HG02970 (cell line): ENCODE measurements at regions not wholly inside any gene's neighbourhood (a gene's known extent, or its start where the extent isn't known, plus 50 kb on each side); places are given as distances from the start of the nearest gene placed in this dataset.

ENCODE experiments used
- ATAC-seq: cut with Tn5 transposase; IDR thresholded peaks from one replicate; pipeline ENCODE4 v1.9.1; 2021; ENCODE audit warnings: mild to moderate bottlenecking, moderate library complexity, moderate number of reproducible peaks; ENCODE audit not compliant: unreplicated experiment, low FRiP score

DNA sequence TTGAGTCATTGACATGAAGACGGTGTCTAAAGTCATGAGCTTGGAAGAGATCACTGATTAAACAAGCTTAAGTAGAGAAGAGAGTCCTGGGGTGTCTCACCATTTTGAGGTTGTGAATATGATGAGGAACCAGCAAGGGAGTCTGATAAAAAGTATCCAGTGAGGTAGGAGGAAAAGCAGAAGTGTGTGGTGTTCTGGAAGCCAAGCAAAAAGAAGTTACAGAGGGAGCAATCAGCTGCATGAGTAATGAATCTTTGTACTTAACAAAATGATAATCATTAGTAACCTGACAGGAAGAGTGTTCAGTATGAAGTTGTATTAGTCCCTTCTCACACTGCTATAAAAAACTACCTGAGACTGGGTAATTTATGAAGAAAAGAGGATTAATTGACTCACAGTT, 131.3 kb downstream of the C11orf87 start:
- ATAC-seq, result no peak

GRCh38 chr11:109554951-109555350, 133.0 kb downstream of the C11orf87 start:
- ATAC-seq, result no peak

GRCh38 chr11:109564241-109564640, 142.3 kb downstream of the C11orf87 start:
- no peak for ATAC-seq

DNA sequence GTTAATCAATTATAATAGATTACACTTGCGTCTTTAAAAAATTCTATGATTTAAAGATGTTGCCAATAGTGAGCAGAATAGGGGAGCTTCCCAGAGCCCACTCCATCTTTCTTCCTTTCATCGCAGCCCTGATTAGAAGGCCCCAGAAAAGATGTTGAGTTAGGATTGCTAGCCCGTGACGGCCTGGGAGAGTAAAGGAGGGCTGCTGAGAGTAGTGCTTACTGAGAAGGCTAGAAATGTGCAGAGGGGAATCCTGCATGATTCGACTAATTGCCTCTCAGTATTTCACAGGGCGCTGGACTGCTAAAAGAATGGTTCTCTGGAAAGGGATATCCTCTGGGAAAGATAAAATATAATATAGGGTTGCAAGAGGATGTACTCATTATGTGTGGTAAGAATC, 160.5 kb downstream of the C11orf87 start:
- ATAC-seq, result no peak

- ATAC-seq, result no peak
Measured at GRCh38 chr11:109584001-109584972, 162.3 kb downstream of the C11orf87 start.

DNA sequence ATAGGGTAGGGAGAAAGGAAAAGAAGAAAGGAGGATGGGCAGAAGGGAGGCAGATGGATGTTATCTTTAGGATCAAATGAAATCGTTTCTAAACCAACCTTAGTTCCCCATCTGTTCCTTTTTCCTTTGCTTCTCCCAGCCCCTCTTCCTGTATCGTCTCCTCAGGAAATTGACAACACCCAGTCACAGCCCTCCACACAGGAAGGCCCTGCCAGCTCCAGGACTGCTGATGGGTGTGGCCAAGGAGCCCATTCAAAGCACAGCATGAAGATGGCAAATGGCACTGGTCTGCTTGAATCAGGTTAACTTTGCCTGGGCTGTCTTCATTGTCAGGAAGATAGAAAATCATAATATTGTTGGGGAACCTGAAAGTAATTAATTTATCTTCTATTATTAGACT, 164.8 kb downstream of the C11orf87 start:
- ATAC-seq, result no peak

GRCh38 chr11:109590782-109591181, 168.8 kb downstream of the C11orf87 start:
- ATAC-seq, result no peak

DNA sequence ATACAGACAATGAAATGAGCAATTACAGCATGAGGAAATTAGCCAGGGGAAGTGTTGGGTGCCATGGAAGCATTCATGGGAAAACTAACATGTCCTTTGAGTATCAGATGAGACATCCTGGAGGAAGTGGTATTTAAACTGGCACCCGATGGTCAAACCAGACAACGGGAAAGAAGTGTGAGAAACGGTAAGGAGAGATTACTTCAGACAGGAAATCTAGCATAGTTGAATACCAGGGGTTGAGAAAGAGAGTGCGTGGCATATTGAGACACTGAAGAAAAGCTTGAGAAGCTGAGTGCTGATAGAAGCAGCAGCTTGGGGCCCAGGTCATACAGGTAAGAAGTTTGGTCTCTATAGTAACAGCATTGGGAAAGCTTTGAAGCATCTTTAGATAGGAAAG, 175.3 kb downstream of the C11orf87 start:
- no peak for ATAC-seq

DNA sequence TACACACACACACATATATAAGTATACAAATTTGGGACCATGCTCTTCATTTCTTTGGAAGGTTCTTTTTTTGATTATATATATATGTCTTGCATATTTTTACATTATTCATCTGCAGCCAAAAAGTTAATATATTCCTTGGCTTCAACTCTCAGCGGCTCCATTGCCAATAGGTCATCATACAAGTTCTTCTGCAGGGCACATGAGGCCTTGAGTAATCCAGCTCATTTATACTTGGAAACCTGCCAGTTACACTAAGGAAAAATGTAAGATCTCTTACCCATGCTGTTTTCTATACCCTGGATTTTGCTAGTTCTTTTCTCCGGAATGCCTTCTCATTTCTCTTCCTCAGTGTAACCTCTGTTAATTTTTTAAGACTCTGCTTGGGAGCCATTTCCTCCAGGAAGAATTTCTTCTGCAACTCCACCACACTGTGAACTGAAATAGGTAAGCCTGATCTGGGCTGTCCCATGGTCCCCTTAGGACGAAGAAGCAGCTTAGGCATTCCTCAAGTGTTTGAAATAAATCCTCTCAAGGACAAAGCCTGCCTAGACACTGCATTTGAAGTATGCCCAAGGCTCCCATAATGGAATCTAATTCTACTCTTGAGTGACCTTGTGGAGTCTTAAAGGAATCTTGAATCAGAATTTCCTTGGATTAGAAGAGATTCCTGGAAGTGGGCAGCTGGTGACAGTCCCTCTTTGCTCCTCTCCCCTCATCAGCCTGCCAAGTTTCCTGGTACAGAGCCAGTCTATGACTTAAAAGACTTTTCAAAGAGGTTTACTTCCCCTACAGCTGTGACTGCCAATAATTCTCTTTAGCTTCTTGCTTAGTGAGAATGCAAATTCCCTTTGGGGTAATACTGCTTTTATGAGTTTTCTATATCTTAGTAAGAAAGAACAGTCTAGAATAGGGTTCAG, 182.8 kb downstream of the C11orf87 start:
- no peak for ATAC-seq

DNA sequence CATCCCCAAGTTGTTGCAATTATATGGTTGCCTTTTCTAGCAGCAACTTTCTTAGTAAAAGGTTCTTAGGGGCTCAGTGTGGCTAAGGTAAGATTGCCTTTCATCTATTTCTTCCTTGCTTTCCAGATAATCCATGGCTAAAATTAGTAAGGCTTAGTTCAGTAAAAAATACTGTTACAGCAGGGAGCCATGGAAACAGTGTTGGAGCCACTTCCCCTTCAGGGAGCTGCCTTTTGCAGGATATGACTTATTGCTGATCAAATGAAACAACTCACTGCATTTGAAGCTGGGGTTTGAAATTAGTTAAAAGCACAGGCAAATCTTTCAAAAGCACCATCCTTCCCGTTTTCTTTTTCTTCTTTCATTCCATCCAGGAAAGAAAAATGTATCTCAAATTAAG, 184.3 kb downstream of the C11orf87 start:
- ATAC-seq, result no peak

- no peak for ATAC-seq
Measured at GRCh38 chr11:109609454-109610185, 187.6 kb downstream of the C11orf87 start.

GRCh38 chr11:109612496-109612895, 190.5 kb downstream of the C11orf87 start:
- ATAC-seq, result no peak

GRCh38 chr11:109619498-109619897, 197.5 kb downstream of the C11orf87 start:
- ATAC-seq, result no peak

DNA sequence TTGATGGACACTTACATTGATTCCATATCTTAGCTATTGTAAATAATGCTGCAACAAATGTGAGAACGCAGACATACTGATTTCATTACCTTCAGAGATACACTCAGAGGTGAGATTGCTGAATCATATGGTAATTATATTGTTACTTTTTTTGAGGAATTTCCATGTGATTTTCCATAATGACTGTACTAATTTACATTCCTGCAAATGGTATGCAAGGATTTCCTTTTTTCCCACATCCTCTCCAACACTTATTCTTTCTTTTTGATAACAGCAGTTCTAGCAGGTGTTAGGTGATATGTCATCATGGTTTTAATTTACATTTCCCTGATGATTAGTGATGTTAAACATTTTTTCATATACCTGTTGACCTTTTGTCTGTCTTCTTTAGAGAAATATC, 207.7 kb downstream of the C11orf87 start:
- ATAC-seq, result no peak

DNA sequence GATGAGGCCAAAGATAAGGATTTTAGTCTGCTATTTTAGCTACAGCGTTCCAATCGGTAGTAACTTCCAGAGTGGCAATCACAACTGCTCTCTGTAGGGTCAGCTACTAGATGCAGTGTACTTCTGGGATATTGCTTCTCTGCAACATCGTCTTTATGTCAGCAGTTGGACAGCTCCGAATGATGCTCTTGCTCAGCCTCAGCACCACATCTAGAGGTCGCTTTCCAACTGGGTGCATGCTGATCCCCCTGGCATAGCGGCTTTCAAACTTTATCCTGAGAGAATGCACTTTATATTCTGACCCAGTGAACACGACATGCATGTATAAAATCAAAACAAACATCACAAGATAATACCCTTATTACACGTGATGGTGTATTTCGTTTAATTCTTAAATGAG, 219.6 kb downstream of the C11orf87 start:
- no peak for ATAC-seq

DNA sequence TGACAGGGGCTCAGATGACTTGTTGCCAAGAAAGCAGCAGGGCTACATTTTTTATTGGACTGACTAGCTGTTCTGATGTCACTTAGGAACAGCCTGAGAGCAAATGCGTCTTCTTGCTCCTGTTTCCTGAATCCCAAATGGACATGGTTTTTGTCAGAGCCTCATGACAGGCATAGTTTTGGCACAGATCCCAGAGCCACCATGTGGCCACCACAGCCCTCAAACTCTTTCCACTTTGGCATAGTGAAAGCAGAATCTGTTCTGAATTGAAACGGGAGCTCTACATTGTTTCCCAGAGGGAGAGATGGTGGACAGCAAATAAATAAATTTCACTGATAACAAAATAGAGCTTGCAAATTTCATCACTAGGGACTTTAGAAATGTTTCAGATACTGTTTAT, 222.2 kb downstream of the C11orf87 start:
- ATAC-seq, result no peak

DNA sequence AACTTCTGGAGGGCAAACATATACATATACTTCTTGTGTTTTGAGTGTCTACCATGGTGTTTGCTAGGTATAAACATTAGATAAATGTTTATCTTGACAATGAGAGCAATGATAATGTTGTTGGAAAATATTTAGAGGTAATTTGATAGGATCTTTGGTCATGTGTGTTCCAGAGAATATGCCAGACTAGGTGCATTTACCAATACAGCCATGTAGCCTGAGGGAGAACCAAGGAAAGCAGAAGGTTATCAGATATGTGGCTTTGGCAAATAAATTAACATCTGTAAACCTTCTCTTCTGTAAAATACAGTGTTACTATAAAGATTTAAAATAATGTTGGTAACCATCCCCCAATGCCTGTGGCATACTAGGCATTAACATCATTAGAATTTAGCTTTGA, 226.8 kb downstream of the C11orf87 start:
- no peak for ATAC-seq

DNA sequence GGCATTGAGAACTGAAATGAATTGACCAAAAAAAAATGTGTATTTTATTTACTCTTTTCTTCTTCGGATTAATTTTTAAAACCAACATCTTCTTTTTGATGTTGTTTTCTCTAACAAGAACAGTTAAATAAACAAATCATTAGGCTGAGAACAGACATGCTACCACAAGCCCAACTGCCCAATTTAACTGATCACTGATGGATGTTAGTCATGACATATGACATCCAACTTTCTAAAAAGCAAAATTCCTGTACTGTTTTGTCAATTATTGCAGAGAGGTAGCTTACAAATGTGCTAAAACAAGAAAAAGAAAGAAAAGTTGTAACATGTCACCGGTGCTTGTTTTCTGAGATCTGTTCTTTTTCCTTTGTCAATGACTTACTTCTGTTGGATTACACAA, 232.1 kb downstream of the C11orf87 start:
- no peak for ATAC-seq

GRCh38 chr11:109658190-109658589, 236.2 kb downstream of the C11orf87 start:
- ATAC-seq, result no peak

GRCh38 chr11:109667719-109668118, 245.7 kb downstream of the C11orf87 start:
- no peak for ATAC-seq
